ENCODE measurements at regions not wholly inside any gene's neighbourhood (a gene's known extent, or its start where the extent isn't known, plus 50 kb on each side); places are given as distances from the start of the nearest gene placed in this dataset.

GRCh38 chr14:95444132-95445129 is 72.0 kb downstream of the SYNE3 start:
- peaks cover 13 to 38% (median 18%) of the 10 kb centered on the region in 3 donors for H3K36me3 ChIP-seq (ENCODE audit: control insufficient read depth in 3 of 3, insufficient read depth in 3 of 3, low read length in 3 of 3)

GRCh38 chr14:95442633-95443021 is 73.8 kb downstream of the SYNE3 start:
- no peak overlapping the region for H3K27ac ChIP-seq (ENCODE audit: low read depth, low read length)
- no peak overlapping the region for H3K4me3 ChIP-seq (ENCODE audit: low read length in 3 of 3)
- H3K9ac ChIP-seq (ENCODE audit: low read depth in 1 of 3, low read length in 3 of 3), result peak overlapping the region in 1 of 3 donors; percentile 25
- H3K36me3 ChIP-seq (ENCODE audit: control insufficient read depth in 3 of 3, insufficient read depth in 3 of 3, low read length in 3 of 3), result peaks cover 20 to 38% (median 24%) of the 10 kb centered on the region in 3 donors
- no peaks in the 10 kb centered on the region for H3K9me3 ChIP-seq (ENCODE audit: control insufficient read depth in 3 of 3, low read length in 3 of 3)
- H3K27me3 ChIP-seq (ENCODE audit: control insufficient read depth in 3 of 3, insufficient read depth in 3 of 3, low read length in 3 of 3), result no peaks in the 10 kb centered on the region
- H3K4me1 ChIP-seq (ENCODE audit: control insufficient read depth in 3 of 3, insufficient read depth in 3 of 3, low read length in 3 of 3), result peaks cover 0 to 5% (median 2%) of the 10 kb centered on the region in 3 donors

More at GRCh38 chr14:95444132-95445129, 72.0 kb downstream of the SYNE3 start:
- H3K27me3 ChIP-seq (ENCODE audit: control insufficient read depth in 3 of 3, insufficient read depth in 3 of 3, low read length in 3 of 3), result no peaks in the 10 kb centered on the region
- H3K9me3 ChIP-seq (ENCODE audit: control insufficient read depth in 3 of 3, low read length in 3 of 3), result no peaks in the 10 kb centered on the region
- H3K9ac ChIP-seq (ENCODE audit: low read depth in 1 of 3, low read length in 3 of 3), result no peak overlapping the region
- no peak overlapping the region for H3K4me3 ChIP-seq (ENCODE audit: low read length in 3 of 3)
- H3K4me1 ChIP-seq (ENCODE audit: control insufficient read depth in 3 of 3, insufficient read depth in 3 of 3, low read length in 3 of 3), result peaks cover 0 to 5% (median 2%) of the 10 kb centered on the region in 3 donors
- no peak overlapping the region for H3K27ac ChIP-seq (ENCODE audit: low read depth, low read length)

GRCh38 chr14:95442016-95442632 is 74.3 kb downstream of the SYNE3 start:
- peaks cover 19 to 38% (median 29%) of the 10 kb centered on the region in 3 donors for H3K36me3 ChIP-seq (ENCODE audit: control insufficient read depth in 3 of 3, insufficient read depth in 3 of 3, low read length in 3 of 3)

GRCh38 chr14:95440951-95441350 is 75.5 kb downstream of the SYNE3 start:
- peaks cover 19 to 48% (median 40%) of the 10 kb centered on the region in 3 donors for H3K36me3 ChIP-seq (ENCODE audit: control insufficient read depth in 3 of 3, insufficient read depth in 3 of 3, low read length in 3 of 3)
- H3K4me3 ChIP-seq (ENCODE audit: low read length in 3 of 3), result no peak overlapping the region
- no peak overlapping the region for H3K27ac ChIP-seq (ENCODE audit: low read depth, low read length)
- no peaks in the 10 kb centered on the region for H3K27me3 ChIP-seq (ENCODE audit: control insufficient read depth in 3 of 3, insufficient read depth in 3 of 3, low read length in 3 of 3)
- H3K4me1 ChIP-seq (ENCODE audit: control insufficient read depth in 3 of 3, insufficient read depth in 3 of 3, low read length in 3 of 3), result peaks cover 0 to 5% (median 2%) of the 10 kb centered on the region in 3 donors
- no peaks in the 10 kb centered on the region for H3K9me3 ChIP-seq (ENCODE audit: control insufficient read depth in 3 of 3, low read length in 3 of 3)
- no peak overlapping the region for H3K9ac ChIP-seq (ENCODE audit: low read depth in 1 of 3, low read length in 3 of 3)

More at GRCh38 chr14:95442016-95442632, 74.3 kb downstream of the SYNE3 start:
- Histone ChIP-seq H3K27ac (ENCODE audit: low read depth, low read length) (no peak overlapping the region), H3K4me3 (ENCODE audit: low read length in 3 of 3) (no peak overlapping the region), H3K27me3 (ENCODE audit: control insufficient read depth in 3 of 3, insufficient read depth in 3 of 3, low read length in 3 of 3) (no peaks in the 10 kb centered on the region), H3K4me1 (ENCODE audit: control insufficient read depth in 3 of 3, insufficient read depth in 3 of 3, low read length in 3 of 3) (peaks cover 0 to 5% (median 2%) of the 10 kb centered on the region in 3 donors), H3K9ac (ENCODE audit: low read depth in 1 of 3, low read length in 3 of 3) (peak overlapping the region in 1 of 3 donors; percentile 25), H3K9me3 (ENCODE audit: control insufficient read depth in 3 of 3, low read length in 3 of 3) (no peaks in the 10 kb centered on the region)

- Histone ChIP-seq H3K27ac (ENCODE audit: low read depth, low read length) (no peak overlapping the region), H3K4me3 (ENCODE audit: low read length in 3 of 3) (no peak overlapping the region), H3K36me3 (ENCODE audit: control insufficient read depth in 3 of 3, insufficient read depth in 3 of 3, low read length in 3 of 3) (peaks cover 14 to 48% (median 39%) of the 10 kb centered on the region in 3 donors), H3K4me1 (ENCODE audit: control insufficient read depth in 3 of 3, insufficient read depth in 3 of 3, low read length in 3 of 3) (peaks cover 0 to 5% (median 2%) of the 10 kb centered on the region in 3 donors), H3K9ac (ENCODE audit: low read depth in 1 of 3, low read length in 3 of 3) (no peak overlapping the region), H3K27me3 (ENCODE audit: control insufficient read depth in 3 of 3, insufficient read depth in 3 of 3, low read length in 3 of 3) (no peaks in the 10 kb centered on the region), H3K9me3 (ENCODE audit: control insufficient read depth in 3 of 3, low read length in 3 of 3) (no peaks in the 10 kb centered on the region)
Observed at GRCh38 chr14:95440496-95440895, 76.0 kb downstream of the SYNE3 start.

GRCh38 chr14:95439881-95440280 is 76.6 kb downstream of the SYNE3 start:
- Histone ChIP-seq H3K9ac (ENCODE audit: low read depth in 1 of 3, low read length in 3 of 3) (no peak overlapping the region), H3K27me3 (ENCODE audit: control insufficient read depth in 3 of 3, insufficient read depth in 3 of 3, low read length in 3 of 3) (no peaks in the 10 kb centered on the region), H3K36me3 (ENCODE audit: control insufficient read depth in 3 of 3, insufficient read depth in 3 of 3, low read length in 3 of 3) (peaks cover 14 to 48% (median 38%) of the 10 kb centered on the region in 3 donors), H3K4me1 (ENCODE audit: control insufficient read depth in 3 of 3, insufficient read depth in 3 of 3, low read length in 3 of 3) (peaks cover 0 to 5% (median 2%) of the 10 kb centered on the region in 3 donors), H3K9me3 (ENCODE audit: control insufficient read depth in 3 of 3, low read length in 3 of 3) (no peaks in the 10 kb centered on the region), H3K4me3 (ENCODE audit: low read length in 3 of 3) (no peak overlapping the region), H3K27ac (ENCODE audit: low read depth, low read length) (no peak overlapping the region)

GRCh38 chr14:95437715-95438114 is 78.7 kb downstream of the SYNE3 start:
- no peak overlapping the region for H3K27ac ChIP-seq (ENCODE audit: low read depth, low read length)
- H3K9me3 ChIP-seq (ENCODE audit: control insufficient read depth in 3 of 3, low read length in 3 of 3), result no peaks in the 10 kb centered on the region
- peaks cover 0 to 2% (median 2%) of the 10 kb centered on the region in 3 donors for H3K4me1 ChIP-seq (ENCODE audit: control insufficient read depth in 3 of 3, insufficient read depth in 3 of 3, low read length in 3 of 3)
- H3K27me3 ChIP-seq (ENCODE audit: control insufficient read depth in 3 of 3, insufficient read depth in 3 of 3, low read length in 3 of 3), result no peaks in the 10 kb centered on the region
- peaks cover 21 to 52% (median 50%) of the 10 kb centered on the region in 3 donors for H3K36me3 ChIP-seq (ENCODE audit: control insufficient read depth in 3 of 3, insufficient read depth in 3 of 3, low read length in 3 of 3)
- no peak overlapping the region for H3K4me3 ChIP-seq (ENCODE audit: low read length in 3 of 3)
- H3K9ac ChIP-seq (ENCODE audit: low read depth in 1 of 3, low read length in 3 of 3), result no peak overlapping the region

- peaks cover 0 to 2% (median 0%) of the 10 kb centered on the region in 3 donors for H3K4me1 ChIP-seq (ENCODE audit: control insufficient read depth in 3 of 3, insufficient read depth in 3 of 3, low read length in 3 of 3)
- H3K36me3 ChIP-seq (ENCODE audit: control insufficient read depth in 3 of 3, insufficient read depth in 3 of 3, low read length in 3 of 3), result peaks cover 24 to 55% (median 51%) of the 10 kb centered on the region in 3 donors
- H3K4me3 ChIP-seq (ENCODE audit: low read length in 3 of 3), result no peak overlapping the region
- H3K27ac ChIP-seq (ENCODE audit: low read depth, low read length), result no peak overlapping the region
- no peaks in the 10 kb centered on the region for H3K27me3 ChIP-seq (ENCODE audit: control insufficient read depth in 3 of 3, insufficient read depth in 3 of 3, low read length in 3 of 3)
- no peaks in the 10 kb centered on the region for H3K9me3 ChIP-seq (ENCODE audit: control insufficient read depth in 3 of 3, low read length in 3 of 3)
- no peak overlapping the region for H3K9ac ChIP-seq (ENCODE audit: low read depth in 1 of 3, low read length in 3 of 3)
Observed at GRCh38 chr14:95436354-95436753, 80.1 kb downstream of the SYNE3 start.

GRCh38 chr14:95434121-95434520 is 82.3 kb downstream of the SYNE3 start:
- Histone ChIP-seq H3K27ac (ENCODE audit: low read depth, low read length) (no peak overlapping the region), H3K9me3 (ENCODE audit: control insufficient read depth in 3 of 3, low read length in 3 of 3) (no peaks in the 10 kb centered on the region), H3K27me3 (ENCODE audit: control insufficient read depth in 3 of 3, insufficient read depth in 3 of 3, low read length in 3 of 3) (no peaks in the 10 kb centered on the region), H3K4me3 (ENCODE audit: low read length in 3 of 3) (no peak overlapping the region), H3K4me1 (ENCODE audit: control insufficient read depth in 3 of 3, insufficient read depth in 3 of 3, low read length in 3 of 3) (peaks cover 0 to 2% (median 0%) of the 10 kb centered on the region in 3 donors), H3K9ac (ENCODE audit: low read depth in 1 of 3, low read length in 3 of 3) (no peak overlapping the region), H3K36me3 (ENCODE audit: control insufficient read depth in 3 of 3, insufficient read depth in 3 of 3, low read length in 3 of 3) (peaks cover 20 to 49% (median 47%) of the 10 kb centered on the region in 3 donors)

Data from skeletal muscle tissue (tissue), 3 donors.